Mesenteric fat pad (tissue), 1 donor: ENCODE measurements at regions not wholly inside any gene's neighbourhood (a gene's known extent, or its start where the extent isn't known, plus 50 kb on each side); places are given as distances from the start of the nearest gene placed in this dataset.
A peak's percentile ranks its signal among the peaks of the same experiment; 100 is the strongest.
"Not testable (repeated sequence)": the region's sequence is repeated elsewhere in the genome, so short reads cannot be mapped to it uniquely, and the experiment has no call there.

Source experiments
- DNase-seq: peaks from one replicate; pipeline ENCODE4 v3.0.0-alpha.2; 2020; ENCODE audit warnings: low spot score
- donor health status: DM: yes; HTN: yes; CAD: no.

DNA sequence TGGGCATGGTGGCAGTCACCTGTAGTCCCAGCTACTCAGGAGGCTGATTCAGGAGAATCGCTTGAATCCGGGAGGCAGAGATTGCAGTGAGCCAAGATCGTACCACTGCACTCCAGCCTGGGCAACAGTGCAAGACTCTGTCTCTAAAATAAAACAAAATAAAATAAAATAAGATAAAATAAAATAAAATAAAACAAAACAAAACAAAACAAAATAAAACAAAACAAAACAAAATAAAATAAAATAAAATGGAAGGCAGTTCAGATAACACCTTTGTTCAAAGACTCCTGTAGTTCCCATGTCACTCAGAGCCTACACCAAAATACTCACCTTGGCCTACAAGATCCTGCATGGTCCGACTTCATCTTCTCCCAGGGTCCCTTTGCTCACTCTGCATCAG is 61.3 kb downstream of the SYF2 start:
- DNase-seq = not testable (repeated sequence)

DNA sequence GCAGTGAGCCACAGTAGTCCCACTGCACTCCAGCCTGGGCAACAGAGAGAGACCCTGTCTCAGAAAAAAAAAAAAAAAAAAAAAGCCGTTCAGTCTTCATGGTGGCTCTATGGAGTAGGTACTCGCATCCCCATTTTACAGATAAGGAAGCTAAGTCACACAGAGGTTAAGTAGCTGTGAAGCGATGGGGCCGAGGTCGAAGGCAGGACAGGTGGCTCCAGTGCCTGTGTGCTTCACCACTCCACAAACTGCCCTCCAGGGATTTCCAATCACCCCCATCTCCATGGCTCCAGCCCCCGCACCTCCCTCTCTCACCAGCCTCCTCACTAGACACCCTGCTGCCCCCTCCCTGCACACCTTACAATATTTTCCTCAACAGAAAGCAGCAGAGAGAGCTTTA is 61.9 kb downstream of the SYF2 start:
- DNase-seq = peak; percentile 57

DNA sequence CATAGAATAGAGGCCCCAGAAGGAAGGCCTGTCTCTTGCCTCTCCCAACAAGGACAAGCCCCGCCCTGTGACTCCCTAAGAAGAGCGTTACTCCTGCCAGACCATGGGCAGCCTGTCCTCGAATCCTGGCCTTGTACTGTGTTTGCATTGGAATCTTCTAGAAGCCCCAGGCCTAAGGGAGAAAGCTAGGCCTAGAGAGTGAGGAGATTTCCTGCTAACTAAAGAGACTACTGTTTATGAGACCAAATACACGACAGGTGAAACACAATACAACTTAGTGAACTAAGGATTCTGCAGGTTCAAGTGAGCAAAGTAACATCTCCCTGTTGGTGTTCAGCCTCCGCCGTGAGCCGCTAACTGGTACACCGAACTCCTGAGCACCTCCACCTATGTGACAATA is 62.7 kb downstream of the SYF2 start:
- DNase-seq = no peak

DNA sequence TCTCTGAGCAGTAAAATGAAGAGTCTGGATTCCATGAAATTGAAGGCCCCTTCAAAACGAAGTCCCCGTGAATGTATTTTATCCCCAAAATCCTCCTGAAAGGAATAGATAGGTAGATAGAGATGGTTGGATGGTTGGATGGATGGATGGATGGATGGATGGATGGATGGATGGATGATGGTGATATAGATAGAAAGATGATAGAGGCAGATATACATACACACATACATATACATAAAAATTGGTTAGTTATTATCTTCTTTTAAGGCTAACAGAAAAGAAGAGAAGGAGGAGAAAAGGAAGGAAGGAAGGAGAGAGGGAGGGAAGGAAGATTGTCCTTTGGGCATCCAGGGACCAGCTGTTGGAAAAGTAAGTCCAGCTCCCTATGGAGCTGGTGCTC is 63.1 kb downstream of the SYF2 start:
- no peak for DNase-seq

DNA sequence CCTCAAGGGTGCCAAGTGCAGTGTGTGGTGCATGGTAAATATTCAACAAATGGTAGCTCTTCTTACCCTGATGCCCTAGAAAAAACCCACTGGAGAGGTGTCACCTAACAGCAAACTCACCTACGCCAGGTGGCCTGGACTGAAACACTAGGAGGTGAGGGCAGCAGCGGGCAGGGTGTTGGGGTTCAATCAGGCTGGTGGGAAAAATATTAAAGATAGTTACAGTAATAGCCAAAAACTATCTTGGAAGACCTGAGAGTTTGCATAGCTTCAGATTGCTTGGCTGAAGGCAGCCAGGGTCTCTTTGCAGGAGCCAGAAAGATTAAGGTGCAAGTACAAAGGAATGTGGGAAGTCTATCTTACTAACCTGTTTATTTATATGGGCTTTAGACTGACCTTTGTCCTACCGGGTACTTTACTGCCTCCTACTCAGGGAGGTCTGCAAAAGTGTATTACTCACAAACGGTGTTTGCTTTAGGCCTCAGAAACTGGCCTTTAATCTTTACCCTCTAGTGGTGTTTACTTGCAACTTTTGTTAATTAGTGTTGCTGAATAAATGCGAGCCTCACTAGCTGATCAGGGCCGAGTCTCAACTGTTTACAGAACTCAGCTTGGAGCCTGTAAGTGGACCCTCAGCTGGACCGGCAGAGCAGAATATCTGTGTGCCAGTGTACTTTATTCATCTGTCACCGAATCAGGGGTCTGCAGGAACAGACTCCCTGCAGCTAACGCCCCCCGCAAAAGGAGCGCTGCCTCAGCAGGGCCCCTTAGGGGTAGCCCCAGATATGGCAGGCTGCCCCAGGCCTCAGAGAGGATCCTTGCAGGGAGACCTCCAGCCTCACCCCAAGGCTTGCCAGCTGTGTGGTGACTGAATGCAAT is 63.9 kb downstream of the SYF2 start:
- DNase-seq = no peak

DNA sequence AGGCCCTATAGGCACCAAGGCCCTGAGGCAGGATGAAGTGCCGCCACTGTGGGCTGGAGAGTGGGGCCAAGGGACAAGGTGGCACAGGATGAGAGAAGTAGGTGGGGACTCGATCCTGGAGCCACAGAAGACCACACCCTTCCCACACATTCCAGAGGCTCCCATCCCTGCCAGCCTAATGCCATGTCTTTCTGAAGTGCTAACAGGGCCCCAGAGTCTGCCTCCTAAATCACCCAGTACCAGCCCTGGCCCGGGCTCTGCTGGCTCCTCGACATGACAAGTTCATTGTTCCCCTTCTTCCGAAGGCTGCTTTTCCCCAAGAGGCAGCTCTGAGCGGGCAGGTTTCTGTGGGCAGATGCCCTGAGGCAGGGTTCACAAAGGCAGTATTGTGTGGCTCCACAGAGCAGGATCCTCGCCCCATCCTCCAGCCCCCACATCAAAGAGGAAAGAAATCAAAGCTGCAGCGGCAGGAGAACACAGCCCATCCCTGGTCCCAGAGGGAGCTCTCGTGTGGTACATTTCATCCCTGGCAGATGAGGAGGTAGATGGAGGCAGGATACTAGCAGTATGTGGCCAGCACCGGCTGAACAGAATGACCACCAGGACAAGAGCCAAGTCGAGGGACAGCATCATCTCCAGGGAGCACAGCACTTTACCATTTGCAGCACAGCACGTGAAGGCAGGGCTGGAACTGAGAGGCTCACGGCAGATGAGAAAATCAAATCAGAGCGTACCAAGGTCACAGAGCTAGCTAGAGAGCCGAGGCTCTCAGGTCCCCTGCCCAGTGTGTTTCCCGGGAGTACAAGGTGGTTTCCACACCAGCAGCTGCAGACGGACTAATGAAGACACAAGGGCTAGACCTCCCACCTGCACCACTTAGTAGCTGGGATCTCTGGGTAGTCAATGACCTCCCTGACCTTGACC is 64.8 kb downstream of the SYF2 start:
- no peak for DNase-seq

DNA sequence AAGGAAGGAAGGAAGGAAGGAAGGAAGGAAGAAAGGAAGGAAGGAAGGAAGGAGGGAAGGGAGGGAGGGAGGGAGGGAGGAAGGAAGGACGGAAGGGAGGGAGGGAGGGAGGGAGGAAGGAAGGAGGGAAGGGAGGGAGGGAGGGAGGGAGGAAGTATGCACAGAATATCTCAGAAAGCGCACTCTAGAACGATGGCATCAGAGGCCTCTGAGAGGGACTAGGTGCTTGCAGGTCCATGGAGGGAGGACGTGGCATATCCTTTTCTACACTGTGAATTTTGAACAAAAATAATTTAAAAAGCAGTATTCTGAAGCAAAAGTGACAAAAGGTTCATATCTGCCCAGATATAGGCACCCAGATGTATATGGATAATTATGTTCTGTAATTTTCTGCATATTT is 65.5 kb downstream of the SYF2 start:
- no peak for DNase-seq

DNA sequence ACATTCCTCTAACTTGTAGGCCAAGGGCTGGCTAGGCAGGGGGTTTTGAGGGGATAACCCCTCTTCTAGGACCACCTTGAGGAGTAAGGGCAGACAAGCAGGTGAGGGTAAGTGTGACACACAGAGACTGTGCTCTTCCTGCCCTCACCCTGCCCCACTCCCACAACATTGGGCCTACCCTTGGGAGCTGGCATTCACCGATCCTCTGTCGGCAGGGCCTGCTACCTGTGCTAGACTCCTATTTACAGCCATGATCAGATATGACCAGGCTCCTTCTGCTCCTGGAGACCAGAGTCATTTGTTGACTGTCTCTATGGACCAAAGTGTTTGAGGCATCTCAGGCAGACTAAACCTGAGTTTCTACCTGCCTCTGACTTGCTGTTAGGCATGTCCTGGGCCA is 68.3 kb downstream of the SYF2 start:
- DNase-seq = no peak

DNA sequence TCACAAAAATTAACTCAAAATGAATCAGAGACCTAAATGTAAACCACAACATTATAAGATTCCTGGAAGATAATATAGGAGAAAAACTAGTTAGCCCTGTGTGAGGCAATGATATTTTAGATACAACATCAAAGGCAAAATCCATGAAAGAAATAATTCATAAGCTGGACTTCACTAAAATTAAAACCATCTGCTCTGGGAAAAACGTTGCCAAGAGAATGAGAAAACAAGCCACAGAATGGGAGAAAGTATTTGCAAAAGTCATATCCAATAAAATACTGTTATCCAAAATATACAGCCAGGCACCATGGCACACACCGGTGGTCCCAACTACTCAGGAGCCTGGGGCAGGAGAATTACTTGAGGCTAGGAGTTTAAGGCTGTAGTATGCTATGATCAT is 70.3 kb downstream of the SYF2 start:
- no peak for DNase-seq

DNA sequence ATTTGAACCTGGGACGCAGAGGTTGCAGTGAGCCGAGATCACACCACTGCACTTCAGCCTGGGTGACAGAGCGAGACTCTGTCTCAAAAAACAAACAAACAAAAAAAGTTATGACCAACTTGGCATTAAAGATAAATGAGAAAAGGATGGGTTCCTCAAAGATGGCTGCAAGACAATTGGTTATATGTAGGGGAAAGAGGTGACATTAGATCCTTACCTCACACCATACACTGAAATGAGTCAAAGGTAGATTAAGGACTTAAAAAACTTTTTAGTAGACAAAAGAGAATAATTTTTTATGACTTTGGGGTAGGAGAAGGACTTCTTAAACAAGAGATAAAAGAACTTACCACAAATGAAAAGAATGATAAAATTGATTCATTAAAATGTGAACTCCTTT is 74.5 kb downstream of the SYF2 start:
- DNase-seq = no peak

DNA sequence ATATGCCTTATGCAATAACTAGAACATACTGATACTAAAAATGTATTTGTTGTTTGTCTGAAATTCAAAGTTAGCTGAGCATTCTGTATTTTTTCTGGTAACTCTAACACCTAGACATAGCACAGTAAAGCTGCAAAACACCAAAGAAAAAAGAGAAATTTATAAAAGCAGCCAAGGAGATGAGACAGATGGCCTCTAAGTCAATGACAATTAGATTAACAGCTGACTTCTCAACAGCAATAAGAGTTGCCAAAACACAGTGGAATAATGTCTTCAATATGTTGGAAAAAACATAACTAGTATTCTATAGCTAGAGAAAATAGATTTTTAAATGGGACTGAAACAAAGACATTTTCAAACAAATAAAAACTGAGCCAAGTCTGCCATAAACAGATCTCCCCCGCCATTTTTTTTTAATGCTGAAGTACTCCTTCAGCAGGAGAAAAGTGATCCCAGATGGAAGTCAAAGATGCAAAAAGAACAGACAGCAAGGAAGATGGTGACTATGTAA is 81.3 kb downstream of the SYF2 start:
- no peak for DNase-seq

DNA sequence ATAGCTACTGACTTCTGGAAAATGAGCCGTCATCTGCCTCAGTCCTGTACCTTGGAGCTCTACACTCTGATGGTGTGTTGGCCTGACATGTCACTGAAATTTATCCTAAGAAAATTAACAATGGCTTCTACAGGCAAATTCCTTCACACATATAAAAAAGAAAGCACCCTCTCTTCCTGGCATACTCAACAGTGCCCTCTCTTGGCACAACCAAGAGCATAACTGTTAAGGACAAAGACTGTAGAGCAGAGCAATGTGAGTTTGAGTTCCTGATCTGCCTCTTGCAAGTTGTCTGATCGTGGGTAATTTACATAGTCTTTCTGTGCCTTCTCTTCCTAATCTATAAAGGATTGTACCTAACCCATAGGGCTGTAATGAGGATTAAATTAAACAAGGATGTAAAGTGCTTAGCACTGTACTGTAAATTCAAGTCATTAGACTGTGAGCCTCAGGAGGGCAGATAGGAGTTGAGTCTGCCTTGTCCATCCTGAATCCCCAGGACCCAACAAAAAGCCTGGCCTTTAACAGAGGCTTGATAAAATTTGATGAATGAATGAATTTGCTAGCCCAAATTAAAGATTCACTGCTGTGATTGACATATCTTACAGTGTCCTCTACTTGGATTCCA is 83.5 kb downstream of the SYF2 start:
- DNase-seq = no peak

DNA sequence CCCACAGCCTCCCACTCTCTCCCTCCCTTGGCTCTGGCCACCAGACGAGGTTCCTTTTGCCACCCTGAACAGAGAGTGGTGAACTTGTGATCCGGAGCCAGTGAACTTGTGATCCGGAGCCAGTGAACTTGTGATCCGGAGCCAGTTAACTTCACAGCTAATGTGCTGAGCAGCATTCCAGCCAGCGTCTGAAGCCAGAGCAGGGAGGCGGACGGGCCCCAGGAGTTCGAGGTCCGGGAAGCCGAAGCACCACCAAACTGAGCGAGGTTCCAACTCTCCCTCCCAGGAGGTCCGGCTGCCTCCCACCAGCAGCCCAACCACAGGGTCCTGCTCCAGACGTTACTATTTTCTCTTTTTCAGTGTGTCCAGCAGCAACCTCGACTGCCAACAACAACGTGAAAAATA is 85.8 kb downstream of the SYF2 start:
- DNase-seq = no peak

DNA sequence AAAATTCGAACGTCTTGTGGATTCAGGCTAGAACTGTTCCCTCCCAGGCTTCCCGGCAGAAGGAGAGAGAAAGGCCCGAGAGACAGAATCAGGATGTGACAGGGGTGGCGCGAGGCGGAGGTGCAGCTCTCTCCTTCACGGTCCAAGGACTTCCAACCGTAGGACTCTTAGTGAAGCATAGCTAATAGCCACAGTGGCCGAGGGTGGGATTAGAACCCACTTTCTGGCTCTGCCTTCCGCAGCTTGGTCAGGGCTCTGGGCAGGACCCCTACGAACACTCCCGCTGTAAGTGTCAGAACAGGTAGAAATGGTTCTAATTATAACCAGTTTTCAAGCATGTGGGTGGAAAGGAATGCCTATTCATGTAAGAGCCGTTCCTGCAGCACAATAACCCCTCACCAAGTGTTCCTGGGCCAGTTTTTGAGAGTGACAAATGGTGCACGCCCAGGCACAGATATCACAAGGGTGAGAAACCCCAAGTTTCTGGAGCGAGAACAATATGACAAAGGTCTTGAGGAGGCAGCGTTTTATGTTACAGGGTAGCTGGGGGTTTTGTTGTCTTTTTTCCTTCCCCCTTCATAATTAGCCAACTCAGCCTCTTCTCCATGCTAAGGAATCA is 86.4 kb downstream of the SYF2 start:
- no peak for DNase-seq

DNA sequence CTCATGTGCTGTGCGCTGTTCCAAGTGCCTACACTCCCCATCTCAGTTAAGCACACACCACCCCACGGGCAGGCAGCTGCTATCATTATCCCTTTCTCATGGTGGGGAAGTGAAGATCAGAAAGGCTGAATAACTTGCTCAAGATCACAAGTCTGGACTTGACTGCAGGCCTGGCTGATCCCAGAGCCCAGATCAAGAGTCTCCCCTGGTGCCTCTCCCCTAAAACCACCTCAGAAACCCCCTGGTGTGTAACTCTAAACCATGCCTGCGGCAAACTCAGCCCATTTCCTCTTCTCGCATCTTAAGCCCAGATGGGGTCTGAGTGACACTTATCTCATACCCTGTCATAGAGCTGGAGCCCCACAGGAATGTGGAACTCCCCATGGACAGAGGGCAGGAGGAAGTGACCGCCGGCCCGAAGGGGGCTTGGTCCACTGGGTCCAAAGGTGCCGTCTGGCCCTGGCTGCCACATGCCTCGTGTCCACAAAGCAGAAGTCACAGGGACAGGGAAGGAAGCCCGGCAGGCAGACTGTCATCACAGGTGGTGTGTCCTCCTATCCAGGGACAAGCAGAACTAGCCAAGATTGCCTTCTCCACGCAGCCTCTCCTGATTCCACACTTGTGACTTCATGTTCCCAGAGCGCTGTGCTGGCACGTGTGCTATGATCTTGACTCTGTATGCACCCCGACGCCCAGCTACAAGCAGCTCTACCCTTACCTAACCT is 92.1 kb downstream of the SYF2 start:
- DNase-seq = no peak

DNA sequence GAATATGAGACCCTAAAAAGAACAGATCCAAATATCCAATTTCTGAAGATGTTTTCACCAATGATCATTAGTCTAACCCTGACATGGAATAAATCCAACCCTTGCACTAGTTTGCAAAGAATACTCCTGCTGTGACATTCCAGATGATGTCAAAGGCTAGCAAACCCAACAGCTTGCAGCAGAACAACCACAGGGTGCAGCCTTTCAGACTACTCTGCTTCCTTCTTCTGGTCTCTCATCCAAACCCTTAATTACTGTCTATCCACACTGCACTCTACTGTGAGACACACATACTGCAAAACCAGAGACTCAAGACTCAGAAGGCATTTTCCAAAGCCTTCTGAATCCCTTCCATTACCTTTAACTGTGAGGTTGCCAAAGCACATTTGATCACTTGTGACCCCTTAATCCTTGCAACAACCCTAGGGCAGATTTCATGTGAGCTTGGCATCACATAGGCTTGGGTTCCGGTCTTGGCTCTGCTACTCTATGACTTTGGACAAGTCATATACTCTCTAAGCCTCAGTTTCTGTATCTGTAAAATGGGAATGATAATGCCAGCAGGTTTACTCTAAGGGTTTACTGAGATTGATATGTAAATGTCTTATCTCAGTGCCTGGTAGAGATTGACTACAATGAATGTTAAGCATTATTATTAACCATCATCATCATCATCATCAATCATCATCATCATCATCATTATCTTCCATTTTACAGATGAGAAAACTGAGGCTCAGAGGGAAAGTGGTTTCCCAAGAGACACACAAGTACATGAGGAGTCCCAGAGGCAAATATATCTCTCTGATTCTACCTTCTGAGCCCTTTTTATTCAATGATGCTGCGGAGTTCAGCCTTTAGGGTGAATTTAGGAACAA is 94.5 kb downstream of the SYF2 start:
- no peak for DNase-seq

DNA sequence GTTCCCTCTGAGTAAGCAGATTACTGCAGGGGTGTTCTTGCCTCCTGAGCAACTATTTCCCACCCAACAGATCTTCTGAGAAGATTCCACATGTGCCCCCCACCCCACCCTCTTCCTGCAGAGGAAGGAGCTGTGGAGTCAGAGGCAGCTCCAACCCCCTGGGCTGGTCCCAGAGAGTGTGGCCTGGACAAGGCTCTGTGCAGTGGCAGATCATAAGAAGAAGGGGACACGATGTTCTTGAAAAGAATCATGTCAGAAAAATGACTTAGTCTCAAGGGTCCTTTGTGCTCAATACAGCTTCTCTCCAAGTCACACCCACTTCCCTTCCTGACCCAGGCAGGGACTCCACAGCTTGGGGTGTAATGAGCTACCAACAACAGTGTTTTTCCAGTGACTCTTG is 95.2 kb downstream of the SYF2 start:
- no peak for DNase-seq

DNA sequence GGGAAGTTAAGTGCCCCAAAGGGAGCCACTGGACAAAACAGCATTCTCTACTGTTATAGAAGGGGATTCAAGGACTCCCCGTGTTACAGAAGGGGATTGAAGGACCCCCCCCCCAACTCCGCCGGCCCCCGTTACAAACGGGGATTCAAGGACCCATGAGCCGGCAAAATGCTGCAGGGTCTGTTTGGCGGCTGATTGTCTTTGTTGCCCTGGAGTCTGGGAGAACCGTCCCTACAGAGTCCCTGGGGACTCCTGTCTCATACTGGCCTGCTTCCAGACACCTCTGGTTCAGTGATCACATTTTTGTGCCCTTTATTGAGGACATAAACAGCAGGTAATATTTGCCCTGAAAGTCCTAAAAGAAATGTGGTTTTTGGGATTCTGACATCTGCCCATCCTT is 96.4 kb downstream of the SYF2 start:
- no peak for DNase-seq

DNA sequence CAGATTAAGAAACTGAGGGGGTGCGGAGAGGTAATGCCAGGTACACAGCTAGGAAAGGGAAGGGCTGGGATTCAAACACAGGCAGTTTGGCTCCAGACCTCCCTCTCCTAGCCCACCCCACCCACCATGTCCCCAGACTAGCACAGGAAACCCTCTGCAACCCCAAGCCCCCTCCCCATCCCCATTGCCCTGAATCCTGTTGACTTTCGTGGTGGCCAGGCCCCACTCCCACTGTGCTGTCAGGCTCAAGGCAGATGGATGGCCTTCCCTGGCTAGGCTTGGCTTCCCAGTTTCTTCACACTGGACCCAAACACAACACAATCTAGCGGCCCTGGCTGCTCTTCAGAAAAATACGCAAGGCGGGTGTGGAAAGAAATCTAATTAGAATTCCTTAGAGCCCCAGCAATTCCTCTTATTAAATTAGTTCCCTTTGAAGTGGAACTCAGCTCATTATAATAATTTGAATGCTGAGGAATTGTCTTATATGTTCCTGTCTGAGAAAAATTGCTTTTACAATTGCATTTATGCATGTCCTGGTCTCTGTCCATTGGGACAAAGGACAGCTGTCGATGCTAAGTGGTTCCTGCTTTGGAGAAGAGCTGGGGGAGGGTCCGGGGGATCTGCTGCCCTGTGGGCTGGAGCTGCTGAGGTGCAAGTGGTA is 97.4 kb downstream of the SYF2 start:
- no peak for DNase-seq
